NCI-H524 treated with DMSO at 0.1 percent for 48 hours (cell line): ENCODE measurements at regions not wholly inside any gene's neighbourhood (a gene's known extent, or its start where the extent isn't known, plus 50 kb on each side); places are given as distances from the start of the nearest gene placed in this dataset.
A peak's percentile ranks its signal among the peaks of the same experiment; 100 is the strongest.

ENCODE experiments used
- DNase-seq: peaks from one replicate; lab custom pipeline; 2025; lab: John Stamatoyannopoulos, UW

DNA sequence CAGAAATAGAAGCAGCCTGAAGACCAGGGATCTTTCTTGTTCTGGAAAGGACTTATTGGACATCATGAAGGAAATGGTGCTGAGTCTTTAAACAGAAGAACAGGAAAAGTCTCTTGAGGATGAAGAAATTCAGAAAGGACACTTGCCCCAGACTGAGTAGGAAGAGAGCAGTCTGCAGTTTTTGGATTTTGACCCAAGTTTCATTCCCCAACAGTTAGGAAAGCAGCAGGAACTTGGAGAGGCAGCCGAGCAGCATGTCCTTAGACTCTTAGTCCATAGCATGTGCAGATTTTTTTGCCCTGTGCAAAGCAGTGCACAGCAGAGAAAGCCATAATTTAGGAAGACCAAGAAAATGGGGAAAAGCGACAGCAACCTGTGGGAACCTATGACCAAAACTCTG, 927.2 kb upstream of the AUTS2 start:
- no peak for DNase-seq

- DNase-seq = no peak
Observed at GRCh38 chr7:68671671-68672070, 926.6 kb upstream of the AUTS2 start.

- no peak for DNase-seq
Observed at GRCh38 chr7:68674826-68675225, 923.4 kb upstream of the AUTS2 start.

GRCh38 chr7:68676813-68677535, 921.3 kb upstream of the AUTS2 start:
- DNase-seq = no peak

GRCh38 chr7:68678196-68678595, 920.1 kb upstream of the AUTS2 start:
- no peak for DNase-seq

DNA sequence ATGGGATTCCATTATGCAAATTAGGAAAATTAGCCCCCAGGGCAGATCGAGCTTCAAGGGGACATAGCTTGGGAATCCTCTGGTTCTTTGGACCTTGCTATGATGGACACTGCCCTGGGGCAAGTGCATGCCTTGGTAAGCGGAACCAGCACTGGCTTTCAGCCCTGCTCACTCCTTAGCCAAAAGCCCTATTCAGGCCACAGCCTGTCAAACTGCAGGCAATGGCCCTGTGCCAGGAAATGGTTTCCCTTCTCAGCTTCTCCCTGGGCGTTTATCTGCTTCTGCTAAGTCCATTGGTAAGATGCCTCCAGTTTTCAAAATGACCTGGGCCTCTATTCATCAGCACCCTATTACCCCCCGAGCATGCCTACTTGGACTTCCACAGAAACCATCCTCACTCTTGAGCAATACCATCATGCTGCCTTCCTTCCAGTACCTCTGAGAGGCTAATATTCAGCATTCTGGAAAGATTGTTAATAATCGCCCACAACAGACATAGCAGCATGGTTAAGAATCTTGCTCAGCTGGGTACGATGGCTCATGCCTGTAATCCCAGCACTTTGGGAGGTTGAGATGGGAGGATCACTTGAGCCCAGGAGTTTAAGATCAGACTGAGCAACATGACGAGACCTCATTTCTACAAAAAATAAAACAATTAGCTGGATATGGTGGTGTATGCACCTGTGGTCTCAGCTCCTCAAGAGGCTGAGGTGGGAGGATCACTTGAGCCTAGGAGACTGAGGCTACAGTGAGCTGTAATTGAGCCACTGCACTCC, 918.6 kb upstream of the AUTS2 start:
- DNase-seq = no peak

DNA sequence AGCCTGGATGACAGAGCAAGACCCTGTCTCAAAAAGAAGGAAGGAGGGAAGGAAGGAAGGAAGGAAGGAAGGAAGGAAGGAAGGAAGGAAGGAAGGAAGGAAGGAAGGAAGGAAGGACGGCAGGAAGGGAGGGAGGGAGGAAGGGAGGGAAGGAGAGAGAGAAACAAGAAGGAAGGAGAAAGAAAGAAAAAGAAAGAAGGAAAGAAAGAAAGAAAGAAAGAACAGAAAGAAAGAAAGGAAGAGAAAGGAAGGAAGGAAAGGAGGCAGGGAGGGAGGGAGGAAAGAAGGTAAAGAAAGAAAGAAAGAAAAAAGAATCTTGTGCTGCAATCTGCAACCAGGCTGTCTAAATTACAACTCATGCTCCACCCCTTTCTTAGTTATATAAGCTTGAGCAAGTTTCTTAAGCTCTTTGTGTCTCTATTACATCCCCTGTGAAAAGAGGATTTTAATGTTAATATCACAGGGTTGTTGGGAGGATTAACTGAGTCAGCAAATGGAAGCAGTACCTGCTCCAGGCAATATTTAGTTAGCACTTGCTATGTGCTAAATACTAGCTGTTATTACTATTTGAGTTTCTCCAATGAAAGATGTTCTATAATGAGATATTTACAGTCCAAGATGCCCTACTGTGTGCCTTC, 917.9 kb upstream of the AUTS2 start:
- DNase-seq = no peak

GRCh38 chr7:68682910-68683309, 915.4 kb upstream of the AUTS2 start:
- no peak for DNase-seq

DNA sequence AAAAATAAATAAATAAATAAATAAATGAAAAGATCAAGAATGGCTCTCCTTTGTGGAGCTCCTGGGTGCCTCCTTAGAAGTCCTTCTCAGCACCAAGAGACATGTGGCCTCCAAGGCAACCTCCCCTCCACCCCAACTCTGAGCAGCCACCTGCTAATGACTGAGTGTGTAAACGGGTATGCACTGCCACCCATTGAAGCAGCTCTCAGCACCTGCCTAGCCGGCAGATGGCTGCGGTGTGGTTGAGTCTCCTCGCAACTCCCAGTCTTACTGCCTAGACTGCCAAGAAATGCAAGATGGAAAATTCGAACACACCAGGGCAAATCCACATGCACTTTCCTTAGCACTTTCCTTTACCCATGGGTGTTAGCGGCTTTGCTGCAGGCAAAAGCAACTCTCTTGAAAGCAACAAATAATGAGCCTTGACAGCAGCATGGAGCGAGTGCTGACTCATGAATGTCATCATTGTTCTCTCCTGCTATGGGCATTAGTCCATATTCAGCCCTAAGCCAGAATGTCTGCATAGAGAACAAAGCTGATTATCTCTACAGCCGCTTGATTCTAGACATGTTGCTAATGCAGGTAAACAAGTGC, 913.9 kb upstream of the AUTS2 start:
- DNase-seq = no peak

- no peak for DNase-seq
Observed at GRCh38 chr7:68684996-68685395, 913.3 kb upstream of the AUTS2 start.

GRCh38 chr7:68688416-68689086, 909.7 kb upstream of the AUTS2 start:
- peak; percentile 60 for DNase-seq

GRCh38 chr7:68689087-68689433, 909.2 kb upstream of the AUTS2 start:
- DNase-seq = no peak

DNA sequence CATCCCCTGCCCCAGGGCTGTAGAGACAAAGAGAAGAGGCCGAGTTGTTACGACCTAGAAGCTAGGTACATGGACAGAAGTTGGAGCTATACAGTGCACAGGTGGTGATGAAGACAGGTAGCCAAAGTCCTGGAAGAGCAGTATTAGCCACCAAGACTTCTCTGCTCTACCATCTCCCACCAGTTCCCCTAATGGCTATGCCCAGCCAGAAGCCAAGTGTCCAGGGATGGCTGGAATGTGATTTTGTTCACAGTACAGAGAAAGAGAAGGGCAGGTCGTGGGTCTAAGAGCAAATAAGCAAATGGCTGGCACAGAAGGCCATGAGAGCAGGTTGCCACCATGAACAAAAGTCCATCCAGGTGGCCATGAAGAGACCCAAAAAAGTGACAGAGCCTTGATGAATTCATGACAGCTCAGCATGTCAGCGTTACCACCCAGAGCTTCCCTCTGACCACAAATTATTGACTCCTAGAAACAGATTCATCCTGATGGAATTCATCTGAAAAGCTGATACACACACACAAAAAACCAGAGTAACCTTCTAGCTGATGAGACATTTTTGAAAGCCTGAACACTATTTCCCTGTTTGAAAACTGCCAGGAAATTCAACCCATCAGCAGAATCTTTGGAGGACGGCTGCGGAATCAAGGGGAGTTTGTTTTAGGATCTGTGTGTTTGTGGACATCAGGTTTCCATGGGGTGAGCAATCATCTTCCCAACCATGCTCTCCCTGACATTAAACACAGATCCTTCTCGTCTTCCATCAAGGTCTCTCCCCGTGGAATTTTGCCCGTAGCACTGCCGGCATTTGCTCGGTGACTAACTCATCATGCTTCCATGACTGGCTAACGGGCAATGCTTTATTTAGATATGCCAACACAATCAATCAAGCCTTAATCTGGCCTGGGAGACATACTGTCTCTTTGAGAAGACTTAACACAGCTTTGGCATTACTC, 906.7 kb upstream of the AUTS2 start:
- no peak for DNase-seq

- no peak for DNase-seq
Observed at GRCh38 chr7:68692511-68692910, 905.8 kb upstream of the AUTS2 start.

- DNase-seq = no peak
Observed at GRCh38 chr7:68694656-68695055, 903.6 kb upstream of the AUTS2 start.

GRCh38 chr7:68697796-68698280, 900.4 kb upstream of the AUTS2 start:
- DNase-seq = peak; percentile 86

GRCh38 chr7:68699090-68699711, 899.1 kb upstream of the AUTS2 start:
- DNase-seq = no peak

DNA sequence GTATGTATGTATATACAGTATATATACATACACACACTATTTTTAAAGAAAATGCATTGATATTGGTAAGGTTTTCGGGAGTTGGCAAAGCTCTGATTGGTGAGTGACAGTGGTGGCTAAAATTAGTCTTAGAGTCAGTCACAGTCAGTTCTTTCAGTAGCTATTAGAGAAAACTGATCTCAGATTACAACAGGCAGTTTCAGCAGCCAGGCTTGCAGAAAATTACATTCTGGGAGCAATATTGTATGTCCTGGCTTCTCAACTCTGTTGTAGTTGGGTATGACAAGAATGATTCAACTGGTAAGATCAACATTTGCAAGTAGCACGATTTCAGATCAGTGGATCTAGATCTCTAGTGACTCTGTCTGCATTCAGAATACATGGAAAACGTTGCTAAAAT, 897.9 kb upstream of the AUTS2 start:
- DNase-seq = no peak

GRCh38 chr7:68706291-68706690, 892.0 kb upstream of the AUTS2 start:
- no peak for DNase-seq

- DNase-seq = no peak
Observed at GRCh38 chr7:68707159-68707558, 891.1 kb upstream of the AUTS2 start.
